Hematopoietic multipotent progenitor cell treated with erythropoietin and hydrocortisone succinate and interleukin-3 and kit ligand, for 15 days (in vitro differentiated cells): ENCODE measurements at regions not wholly inside any gene's neighbourhood (a gene's known extent, or its start where the extent isn't known, plus 50 kb on each side); places are given as distances from the start of the nearest gene placed in this dataset.

ENCODE experiments used
- DNase-seq: peaks from one replicate; pipeline ENCODE4 v3.0.0-alpha.2; 2015; ENCODE audit warnings: low spot score

GRCh38 chr10:56836659-56837058, 475.6 kb upstream of the ZWINT start:
- DNase-seq = no peak

- DNase-seq = no peak
Measured at GRCh38 chr10:56831681-56832080, 470.6 kb upstream of the ZWINT start.

GRCh38 chr10:56823849-56824248, 462.8 kb upstream of the ZWINT start:
- DNase-seq = no peak

DNA sequence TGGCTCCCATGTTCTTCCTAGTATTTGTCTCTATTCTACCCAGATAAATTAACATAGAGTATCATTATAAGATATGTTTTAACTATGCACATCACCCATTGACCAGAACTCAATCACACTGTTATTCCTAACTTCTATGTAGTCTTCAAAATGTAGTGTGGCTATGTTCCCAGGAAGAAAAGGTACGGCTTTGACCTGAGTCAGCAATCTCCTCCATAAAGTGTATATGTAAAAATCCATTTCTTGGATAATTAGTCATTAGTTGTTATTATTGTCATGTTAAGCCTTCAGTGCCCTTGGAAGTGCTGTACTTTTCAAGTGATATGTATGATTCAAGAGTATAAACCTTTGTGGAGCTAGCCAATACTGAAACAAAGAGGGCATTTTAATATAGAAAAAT, 444.0 kb upstream of the ZWINT start:
- DNase-seq = no peak

DNA sequence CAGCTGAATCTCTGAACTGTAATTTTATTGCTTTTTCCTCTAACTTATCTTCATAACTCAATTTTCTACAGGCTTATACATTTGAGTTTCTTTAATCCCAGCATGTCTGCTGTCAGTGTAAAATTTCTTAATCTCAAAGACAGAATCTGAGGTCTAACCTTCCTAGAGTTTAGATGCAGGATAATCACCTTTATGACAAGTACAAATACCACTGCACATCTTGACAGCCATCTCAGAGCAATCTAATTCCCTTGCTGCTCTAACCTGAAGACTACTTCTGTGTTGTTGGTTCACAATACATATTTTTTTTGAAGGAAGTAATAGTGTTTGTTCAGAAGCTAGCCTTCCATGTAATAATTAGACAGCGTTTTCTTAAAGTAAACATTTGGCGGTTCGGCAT, 424.2 kb upstream of the ZWINT start:
- DNase-seq = no peak

DNA sequence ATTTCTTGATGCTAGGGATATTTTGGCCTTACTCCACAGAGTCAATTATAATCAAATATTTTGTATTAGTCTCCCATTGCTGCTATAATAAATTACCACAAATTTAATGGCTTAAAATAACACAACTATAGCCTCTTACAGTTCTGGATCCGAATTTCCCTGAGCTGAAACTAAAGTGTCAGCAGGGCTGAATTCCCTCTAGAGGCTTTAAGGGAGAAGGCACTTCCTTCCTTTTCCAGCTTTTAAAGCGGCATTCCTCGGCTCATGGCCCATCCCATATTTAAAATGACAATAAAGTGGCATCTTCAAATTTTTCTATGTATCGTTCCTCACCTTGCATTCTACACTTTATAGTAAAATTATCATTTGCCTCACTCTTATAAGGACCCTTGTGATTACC, 421.4 kb upstream of the ZWINT start:
- DNase-seq = no peak

DNA sequence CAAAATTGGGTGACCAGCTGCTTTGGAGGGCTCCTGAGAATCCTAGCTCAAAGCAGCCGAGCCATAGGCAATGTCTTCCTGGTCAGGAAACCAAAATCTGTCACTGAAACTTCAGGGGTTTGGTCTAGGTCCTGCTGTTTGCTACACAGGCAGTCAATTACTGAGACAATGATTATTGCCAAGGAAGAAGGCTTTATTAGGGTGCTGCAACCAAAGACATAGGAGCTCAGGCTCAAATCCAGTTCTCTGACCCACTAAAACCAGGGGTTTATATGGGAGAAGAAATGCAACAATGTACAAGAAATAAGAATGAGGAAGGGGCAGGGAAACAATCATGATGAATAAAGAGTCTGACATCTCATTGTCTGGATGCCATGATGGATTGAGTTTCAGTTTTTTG, 410.3 kb upstream of the ZWINT start:
- DNase-seq = no peak

DNA sequence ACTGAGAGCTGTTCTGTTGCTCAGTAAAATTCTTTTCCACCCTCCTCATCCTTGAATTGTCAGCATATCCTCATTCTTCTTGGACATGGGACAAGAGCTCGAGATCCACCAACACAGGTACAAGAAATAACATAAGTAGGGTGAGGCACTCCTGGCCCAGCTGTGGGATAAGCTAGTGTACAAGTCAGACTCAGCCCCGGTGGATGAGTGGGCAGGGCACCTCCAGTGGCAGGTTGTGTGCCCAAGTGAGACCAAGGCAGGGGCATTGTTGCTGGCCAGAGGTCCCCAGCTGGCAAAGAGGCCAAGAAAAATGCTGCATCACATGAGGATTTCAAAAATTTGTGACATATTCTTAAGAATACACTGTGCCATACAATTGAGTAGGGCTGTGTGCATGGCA, 402.0 kb upstream of the ZWINT start:
- DNase-seq = no peak

GRCh38 chr10:56745490-56745889, 384.4 kb upstream of the ZWINT start:
- DNase-seq = no peak

- DNase-seq = no peak
Measured at GRCh38 chr10:56728349-56728748, 367.3 kb upstream of the ZWINT start.

- no peak for DNase-seq
Measured at GRCh38 chr10:56722912-56723311, 361.9 kb upstream of the ZWINT start.

- DNase-seq = no peak
Measured at GRCh38 chr10:56715262-56715661, 354.2 kb upstream of the ZWINT start.

GRCh38 chr10:56698506-56698905, 337.4 kb upstream of the ZWINT start:
- DNase-seq = no peak

GRCh38 chr10:56679578-56679977, 318.5 kb upstream of the ZWINT start:
- no peak for DNase-seq

- no peak for DNase-seq
Measured at GRCh38 chr10:56662765-56663447, 301.8 kb upstream of the ZWINT start.

GRCh38 chr10:56653289-56653688, 292.2 kb upstream of the ZWINT start:
- no peak for DNase-seq

- no peak for DNase-seq
Measured at GRCh38 chr10:56646329-56647111, 285.5 kb upstream of the ZWINT start.

- no peak for DNase-seq
Measured at GRCh38 chr10:56633876-56634452, 272.9 kb upstream of the ZWINT start.

- no peak for DNase-seq
Measured at GRCh38 chr10:56632537-56632936, 271.5 kb upstream of the ZWINT start.

DNA sequence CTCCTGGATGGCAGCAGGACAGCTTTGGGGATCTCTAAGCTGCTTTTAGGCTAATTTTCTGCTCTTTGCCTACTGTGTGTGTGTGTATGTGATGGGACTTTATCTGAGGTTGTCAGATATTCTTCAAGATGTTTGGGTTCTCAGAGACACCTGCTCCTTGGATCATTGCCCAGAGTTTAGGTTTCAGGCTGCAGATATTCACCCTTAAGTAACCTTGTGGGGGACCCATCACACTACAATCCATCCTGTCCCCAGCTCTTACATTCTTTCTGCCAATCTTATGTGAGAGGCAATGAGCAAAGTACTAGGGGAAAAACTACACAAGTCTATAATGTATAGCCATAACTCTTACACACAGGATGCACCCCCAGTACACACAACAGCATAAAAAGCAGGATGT, 263.0 kb upstream of the ZWINT start:
- no peak for DNase-seq

DNA sequence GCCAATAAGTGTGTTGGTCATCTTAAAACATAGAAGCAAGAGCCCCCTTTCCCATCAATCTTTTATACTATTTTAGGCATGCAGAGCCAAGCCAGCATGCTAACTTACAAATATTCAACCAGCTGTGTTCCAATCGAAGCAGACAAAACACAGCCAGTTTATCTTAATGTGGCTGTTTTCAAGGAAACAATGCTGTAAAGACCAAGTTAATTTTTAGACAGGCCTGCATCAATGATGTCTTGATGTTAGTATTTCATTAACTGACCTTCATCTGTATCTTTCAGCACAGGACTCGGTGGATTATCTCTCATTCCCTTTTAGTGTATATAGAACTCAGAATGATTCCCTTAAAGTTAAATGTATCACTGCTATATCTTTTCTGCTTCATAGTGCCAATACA, 262.0 kb upstream of the ZWINT start:
- no peak for DNase-seq

DNA sequence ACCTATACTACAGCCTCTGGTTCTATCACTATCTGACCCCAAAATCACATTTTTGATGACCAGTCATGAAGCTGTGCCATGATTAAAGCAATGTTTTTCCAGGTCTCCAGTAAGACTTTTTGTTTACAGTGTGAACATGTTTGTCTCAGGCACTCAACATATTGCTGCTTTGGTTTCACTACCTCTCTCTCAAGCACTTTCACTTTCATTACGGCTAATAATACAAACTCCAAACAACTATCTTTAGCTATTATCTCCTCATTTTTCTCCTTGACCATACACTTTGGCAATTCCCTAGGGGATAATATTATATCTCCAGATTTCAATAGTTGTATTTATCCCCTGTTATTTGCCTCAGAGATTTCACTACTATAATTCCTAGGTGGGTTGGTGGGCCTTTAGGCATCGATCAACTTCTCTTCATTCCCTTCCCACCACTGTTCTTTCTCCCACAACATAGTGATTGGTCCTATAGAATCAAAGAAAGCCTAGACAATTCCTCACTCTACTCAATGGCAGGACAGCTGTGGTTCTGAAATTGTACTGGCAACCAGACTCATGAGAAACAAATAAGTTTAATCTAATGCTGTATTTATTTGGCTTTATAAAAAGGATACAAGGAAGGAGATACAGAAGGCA, 261.4 kb upstream of the ZWINT start:
- no peak for DNase-seq

GRCh38 chr10:56606202-56606601, 245.1 kb upstream of the ZWINT start:
- no peak for DNase-seq
